WI38 (cell line): ENCODE measurements at regions not wholly inside any gene's neighbourhood (a gene's known extent, or its start where the extent isn't known, plus 50 kb on each side); places are given as distances from the start of the nearest gene placed in this dataset.

Experiments used
- H3K4me3 ChIP-seq: 2 replicates; pipeline ENCODE4 v1.5.1; 2011; ENCODE audit warnings: low read depth, mild to moderate bottlenecking, control low read depth, low read length
- CTCF ChIP-seq: IDR thresholded peaks from 2 replicates; pipeline ENCODE4 v1.5.1; 2012; ENCODE audit warnings: low read depth, mild to moderate bottlenecking, control low read depth, low read length

- TF ChIP-seq CTCF: no peak
Measured at GRCh38 chr11:103541186-103541795, 432.1 kb downstream of the DYNC2H1 start.

DNA sequence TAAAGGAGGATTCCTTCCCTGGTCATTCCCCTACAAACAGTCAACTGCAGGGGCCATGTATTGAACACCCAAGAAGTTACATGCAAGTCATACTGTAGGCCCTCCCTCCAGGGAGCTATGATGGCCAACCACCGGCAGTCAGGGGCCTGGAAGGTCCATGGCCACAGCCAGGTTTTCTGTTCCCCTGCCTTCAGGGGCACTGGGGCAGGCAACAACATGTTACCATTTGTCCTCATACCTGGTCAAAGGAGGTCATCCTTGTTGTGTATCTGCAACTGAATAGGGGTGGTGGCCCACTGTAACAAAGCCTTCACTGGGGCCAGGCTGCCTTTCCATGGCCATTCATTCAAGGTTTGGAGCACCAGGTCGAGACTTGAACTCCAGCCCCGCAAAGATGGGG is 433.6 kb downstream of the DYNC2H1 start:
- TF ChIP-seq CTCF: no peak
- no peak overlapping the region for H3K4me3 ChIP-seq

More at GRCh38 chr11:103541186-103541795, 432.1 kb downstream of the DYNC2H1 start:
- H3K4me3 ChIP-seq: no peak overlapping the region

GRCh38 chr11:103543456-103543855 is 434.2 kb downstream of the DYNC2H1 start:
- no peak overlapping the region for H3K4me3 ChIP-seq

GRCh38 chr11:103544874-103545273 is 435.6 kb downstream of the DYNC2H1 start:
- H3K4me3 ChIP-seq: no peak overlapping the region
- no peak for TF ChIP-seq CTCF

More at GRCh38 chr11:103543456-103543855, 434.2 kb downstream of the DYNC2H1 start:
- no peak for TF ChIP-seq CTCF

DNA sequence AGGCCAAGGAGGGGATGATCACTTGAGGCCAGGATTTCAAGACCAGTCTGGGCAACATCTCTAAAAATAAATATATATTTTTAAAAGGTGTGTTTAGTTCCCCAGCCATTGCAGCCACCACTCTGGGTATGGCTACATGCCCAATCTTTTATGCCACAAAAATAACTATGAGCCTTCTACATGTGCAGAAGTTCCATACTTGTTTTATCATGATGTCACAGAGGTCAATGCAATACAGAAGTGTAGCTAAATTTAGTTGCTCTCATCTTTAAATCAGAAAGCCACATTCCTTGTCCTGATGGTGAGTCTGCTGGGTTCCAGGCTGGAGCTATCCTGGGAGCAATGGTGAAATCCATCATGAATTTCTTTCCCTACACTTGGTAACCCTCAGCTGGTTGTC is 436.3 kb downstream of the DYNC2H1 start:
- TF ChIP-seq CTCF: no peak

DNA sequence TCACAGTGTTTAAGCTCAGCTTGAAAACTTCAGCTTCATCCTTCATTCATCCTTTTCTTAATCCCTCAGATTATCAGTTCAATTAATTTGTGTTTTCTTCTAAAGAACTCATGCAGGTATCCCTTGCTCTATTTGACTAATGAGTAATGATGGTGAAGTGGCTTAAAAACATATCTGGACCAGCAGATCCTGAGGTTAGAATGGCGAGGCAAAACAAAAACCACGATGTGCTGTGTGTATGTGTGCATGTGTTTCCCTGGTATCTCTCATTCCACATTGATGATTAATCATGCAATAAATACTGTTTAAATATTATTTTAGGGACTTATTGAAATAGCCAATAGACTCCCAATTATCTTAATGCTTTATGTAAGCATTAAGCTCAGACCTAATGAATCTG is 437.0 kb downstream of the DYNC2H1 start:
- no peak overlapping the region for H3K4me3 ChIP-seq
- no peak for TF ChIP-seq CTCF

More for the DNA sequence above, 436.3 kb downstream of the DYNC2H1 start:
- H3K4me3 ChIP-seq: no peak overlapping the region

DNA sequence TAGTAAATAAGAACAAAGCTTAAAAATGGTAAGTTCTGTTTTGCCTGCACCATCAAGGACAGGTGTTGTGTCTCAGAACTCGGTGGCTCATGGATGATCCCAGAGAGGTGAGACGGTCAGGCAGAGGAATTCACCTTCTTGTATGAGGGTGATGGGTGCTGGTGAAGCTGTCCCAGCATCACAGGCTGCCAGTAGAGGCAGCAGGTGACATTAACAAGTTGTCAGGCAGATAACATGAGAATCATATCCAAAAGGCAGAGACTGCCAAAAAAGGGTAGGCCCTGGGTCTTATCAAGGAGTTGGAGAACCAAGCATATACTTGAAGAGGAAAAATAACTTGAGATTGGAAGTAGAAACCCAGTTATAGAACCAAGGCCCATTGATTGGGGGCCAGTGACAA is 437.8 kb downstream of the DYNC2H1 start:
- no peak overlapping the region for H3K4me3 ChIP-seq
- no peak for TF ChIP-seq CTCF
